Cardiac fibroblast (primary cell): ENCODE measurements at regions not wholly inside any gene's neighbourhood (a gene's known extent, or its start where the extent isn't known, plus 50 kb on each side); places are given as distances from the start of the nearest gene placed in this dataset.

Experiments
- DNase-seq, 2 donors: peaks; one replicate each; pipeline versions ENCODE4 v3.0.0 to v3.0.0-alpha.2; 2010; ENCODE audit warnings: low read depth in 2 of 2
- H3K4me3 ChIP-seq, 2 donors: replicated peaks in 1 of 2; 1 replicate in 1 of 2; 2 replicates in 1 of 2; pipeline ENCODE4 v1.5.1; 2011; ENCODE audit warnings: low read depth in 2 of 2, low read length in 2 of 2, mild to moderate bottlenecking in 2 of 2, moderate library complexity in 1 of 2
- TF ChIP-seq, protein P1 (sequence below): IDR thresholded peaks from one replicate; pipeline ENCODE4 v1.5.1; 2011; ENCODE audit warnings: low read depth, mild to moderate bottlenecking, low read length, inconsistent platforms

- TF ChIP-seq, protein P1, sequence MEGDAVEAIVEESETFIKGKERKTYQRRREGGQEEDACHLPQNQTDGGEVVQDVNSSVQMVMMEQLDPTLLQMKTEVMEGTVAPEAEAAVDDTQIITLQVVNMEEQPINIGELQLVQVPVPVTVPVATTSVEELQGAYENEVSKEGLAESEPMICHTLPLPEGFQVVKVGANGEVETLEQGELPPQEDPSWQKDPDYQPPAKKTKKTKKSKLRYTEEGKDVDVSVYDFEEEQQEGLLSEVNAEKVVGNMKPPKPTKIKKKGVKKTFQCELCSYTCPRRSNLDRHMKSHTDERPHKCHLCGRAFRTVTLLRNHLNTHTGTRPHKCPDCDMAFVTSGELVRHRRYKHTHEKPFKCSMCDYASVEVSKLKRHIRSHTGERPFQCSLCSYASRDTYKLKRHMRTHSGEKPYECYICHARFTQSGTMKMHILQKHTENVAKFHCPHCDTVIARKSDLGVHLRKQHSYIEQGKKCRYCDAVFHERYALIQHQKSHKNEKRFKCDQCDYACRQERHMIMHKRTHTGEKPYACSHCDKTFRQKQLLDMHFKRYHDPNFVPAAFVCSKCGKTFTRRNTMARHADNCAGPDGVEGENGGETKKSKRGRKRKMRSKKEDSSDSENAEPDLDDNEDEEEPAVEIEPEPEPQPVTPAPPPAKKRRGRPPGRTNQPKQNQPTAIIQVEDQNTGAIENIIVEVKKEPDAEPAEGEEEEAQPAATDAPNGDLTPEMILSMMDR: no peak
- no peak for DNase-seq
- H3K4me3 ChIP-seq: no peak overlapping the region
Observed at GRCh38 chr20:55544638-55545037, 460.7 kb downstream of the CBLN4 start.

GRCh38 chr20:55540486-55540885, 464.8 kb downstream of the CBLN4 start:
- DNase-seq: no peak
- H3K4me3 ChIP-seq: no peak overlapping the region
- TF ChIP-seq, protein P1: no peak

- no peak overlapping the region for H3K4me3 ChIP-seq
- no peak for DNase-seq
- TF ChIP-seq, protein P1: no peak
Observed at GRCh38 chr20:55540013-55540412, 465.3 kb downstream of the CBLN4 start.

DNA sequence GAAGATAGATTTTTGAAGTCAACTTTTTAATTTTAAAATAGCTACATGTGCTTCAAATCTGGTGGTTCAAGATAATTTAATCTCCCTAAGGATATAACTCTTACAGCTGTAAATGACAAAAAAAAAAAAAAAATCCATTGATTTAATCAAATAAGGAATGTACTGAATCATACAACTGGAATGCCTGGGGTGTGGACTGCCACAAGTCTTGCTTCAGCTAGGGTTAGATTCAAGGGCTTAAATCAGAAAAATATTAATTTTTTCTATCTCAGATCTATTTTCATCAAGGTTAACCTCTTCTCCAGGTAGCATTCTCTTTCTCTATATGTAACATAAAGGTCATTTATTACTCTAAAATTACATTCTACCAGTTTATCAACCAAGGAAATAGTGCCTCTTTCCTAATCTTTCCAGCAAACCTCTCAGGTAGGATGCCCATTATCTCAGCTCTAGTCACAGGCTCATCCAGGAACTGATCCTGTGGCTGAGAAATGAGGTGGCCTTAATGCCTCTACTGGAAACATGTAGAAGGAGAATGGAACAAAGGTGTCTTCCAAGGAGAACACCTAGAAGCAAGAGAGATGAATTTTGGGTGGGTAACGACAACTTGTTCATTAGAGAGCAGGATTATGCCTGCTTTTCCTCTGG, 466.9 kb downstream of the CBLN4 start:
- no peak for DNase-seq
- H3K4me3 ChIP-seq: no peak overlapping the region
- TF ChIP-seq, protein P1: no peak

DNA sequence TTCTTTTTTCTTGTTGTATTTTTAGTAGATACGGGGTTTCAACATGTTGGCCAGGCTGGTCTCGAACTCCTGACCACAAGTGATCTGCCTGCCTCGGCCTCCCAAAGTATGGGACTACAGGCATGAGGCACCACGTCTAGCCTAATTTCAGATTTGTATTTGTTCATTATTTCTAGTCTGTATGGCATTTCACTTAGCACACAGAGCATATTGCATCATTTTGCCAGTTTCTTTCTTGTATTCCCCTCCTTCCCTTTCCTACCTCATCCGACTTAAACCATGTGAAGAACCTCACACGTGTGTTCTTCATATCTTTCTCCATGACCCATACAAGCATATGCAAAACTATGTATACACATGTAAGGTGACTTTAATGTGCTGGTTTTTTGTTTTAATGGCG, 470.0 kb downstream of the CBLN4 start:
- no peak overlapping the region for H3K4me3 ChIP-seq
- TF ChIP-seq, protein P1: no peak

DNA sequence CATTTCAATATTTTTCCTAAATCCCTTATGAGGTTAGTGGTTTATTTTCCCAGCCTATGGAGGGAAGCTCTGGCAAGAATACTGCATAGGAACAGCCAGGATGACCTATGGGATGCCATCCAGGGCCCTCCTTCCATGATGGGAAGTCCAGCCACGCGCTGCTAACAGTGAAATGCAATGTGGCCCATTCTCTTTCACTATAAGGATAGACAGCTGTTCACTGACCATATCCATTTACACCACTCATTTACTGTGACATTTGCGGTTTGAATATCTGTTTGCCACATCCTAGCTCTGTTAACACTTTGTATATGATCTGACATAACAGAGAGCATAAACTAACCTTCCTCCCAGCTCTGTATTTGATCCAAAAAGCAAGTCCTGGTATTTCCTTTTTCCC, 471.7 kb downstream of the CBLN4 start:
- DNase-seq: no peak
- TF ChIP-seq, protein P1: no peak
- no peak overlapping the region for H3K4me3 ChIP-seq

More for the DNA sequence above, 470.0 kb downstream of the CBLN4 start:
- DNase-seq: no peak

GRCh38 chr20:55530763-55531162, 474.6 kb downstream of the CBLN4 start:
- H3K4me3 ChIP-seq: no peak overlapping the region
- TF ChIP-seq, protein P1: no peak
- no peak for DNase-seq
